Prostate gland (tissue), 2 donors: ENCODE measurements at regions not wholly inside any gene's neighbourhood (a gene's known extent, or its start where the extent isn't known, plus 50 kb on each side); places are given as distances from the start of the nearest gene placed in this dataset.

Source experiments
- CTCF ChIP-seq, 4 experiments: fragments of 200-600 bp in 2 of 4; fragments of 450-650 bp in 2 of 4; sonication (generic) in 2 of 4; IDR thresholded peaks; 1 replicate in 3 of 4; 2 replicates in 1 of 4; pipeline ENCODE4 v1.5.1; 2016 to 2019; ENCODE audit warnings: antibody characterized with exemption in 4 of 4, mild to moderate bottlenecking in 2 of 4, moderate library complexity in 2 of 4
- POLR2A ChIP-seq: fragments of 450-650 bp; IDR thresholded peaks from one replicate; pipeline ENCODE4 v1.6.1; 2016; ENCODE audit warnings: antibody characterized with exemption, mild to moderate bottlenecking

GRCh38 chr11:33622186-33622585, 78.4 kb downstream of the C11orf91 start:
- TF ChIP-seq POLR2A (no peak), CTCF (IDR thresholded peaks at IDR 0.05) (no peak)
